Cardiac muscle cell (in vitro differentiated cells and primary cell): ENCODE measurements at regions not wholly inside any gene's neighbourhood (a gene's known extent, or its start where the extent isn't known, plus 50 kb on each side); places are given as distances from the start of the nearest gene placed in this dataset.

Source experiments
- DNase-seq, 2 donors: peaks; one replicate each; pipeline versions ENCODE4 v3.0.0 to v3.0.0-alpha.2; 2010 to 2017; ENCODE audit warnings: low read depth in 1 of 2, low spot score in 1 of 2
- H3K27ac ChIP-seq: fragments of 200-600 bp; sonication (generic); 2 replicates; pipeline ENCODE4 v1.5.1; 2016
- H3K27me3 ChIP-seq: fragments of 200-600 bp; sonication (generic); 2 replicates; pipeline ENCODE4 v1.6.0; 2016; ENCODE audit warnings: control low read depth
- H3K36me3 ChIP-seq: fragments of 200-600 bp; sonication (generic); 2 replicates; pipeline ENCODE4 v1.5.1; 2016; ENCODE audit warnings: control low read depth
- H3K4me1 ChIP-seq: fragments of 200-600 bp; sonication (generic); 2 replicates; pipeline ENCODE4 v1.8.1; 2017; ENCODE audit warnings: low read depth, mild to moderate bottlenecking, mixed run types
- H3K4me3 ChIP-seq: fragments of 200-600 bp; sonication (generic); 2 replicates; pipeline ENCODE4 v1.5.1; 2016; ENCODE audit warnings: mild to moderate bottlenecking
- H3K9me3 ChIP-seq: fragments of 200-600 bp; sonication (generic); 2 replicates; pipeline ENCODE4 v1.5.1; 2017; ENCODE audit warnings: low read depth, mild to moderate bottlenecking, control low read depth
- CTCF ChIP-seq: IDR thresholded peaks from 2 replicates; pipeline ENCODE4 v1.5.1; 2012; ENCODE audit warnings: low read depth, mild to moderate bottlenecking, low read length

- Histone ChIP-seq H3K4me3 (no peak overlapping the region), H3K4me1 (no peaks in the 10 kb centered on the region), H3K27me3 (peaks cover 1% of the 10 kb centered on the region), H3K36me3 (no peaks in the 10 kb centered on the region), H3K27ac (no peak overlapping the region), H3K9me3 (no peaks in the 10 kb centered on the region)
- no peak for DNase-seq
- no peak for TF ChIP-seq CTCF
Observed at GRCh38 chrX:776061-776460, 145.5 kb downstream of the SHOX start.

GRCh38 chrX:774536-774935, 143.9 kb downstream of the SHOX start:
- H3K27me3 ChIP-seq, result no peaks in the 10 kb centered on the region
- no peaks in the 10 kb centered on the region for H3K9me3 ChIP-seq
- no peak for DNase-seq
- H3K4me1 ChIP-seq, result no peaks in the 10 kb centered on the region
- no peaks in the 10 kb centered on the region for H3K36me3 ChIP-seq
- H3K4me3 ChIP-seq, result no peak overlapping the region
- no peak overlapping the region for H3K27ac ChIP-seq
- no peak for TF ChIP-seq CTCF

GRCh38 chrX:773292-774025, 142.9 kb downstream of the SHOX start:
- no peak overlapping the region for H3K27ac ChIP-seq
- H3K36me3 ChIP-seq, result no peaks in the 10 kb centered on the region
- no peak for TF ChIP-seq CTCF
- no peak for DNase-seq
- H3K9me3 ChIP-seq, result no peaks in the 10 kb centered on the region
- H3K4me3 ChIP-seq, result no peak overlapping the region
- no peaks in the 10 kb centered on the region for H3K4me1 ChIP-seq
- no peaks in the 10 kb centered on the region for H3K27me3 ChIP-seq

DNA sequence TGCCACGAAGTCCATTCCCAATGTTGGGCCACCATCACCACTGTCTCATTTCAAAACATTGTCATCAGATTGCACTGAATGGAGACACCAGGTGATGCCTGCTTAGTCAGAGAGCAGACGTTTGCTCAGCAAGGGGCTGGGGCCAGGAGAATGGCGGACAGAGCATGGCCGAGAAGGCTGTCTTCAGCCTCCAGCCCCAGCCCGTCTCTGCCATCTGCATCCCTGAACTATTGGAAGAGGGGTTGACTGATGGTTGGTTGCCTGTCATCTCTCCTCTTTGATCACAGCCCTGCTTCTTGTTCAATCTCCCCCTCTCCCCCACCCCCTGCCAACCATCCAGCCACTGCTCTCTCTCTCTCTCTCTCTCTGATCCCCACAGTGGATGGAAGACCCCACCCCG, 140.9 kb downstream of the SHOX start:
- no peaks in the 10 kb centered on the region for H3K27me3 ChIP-seq
- no peaks in the 10 kb centered on the region for H3K9me3 ChIP-seq
- no peak for DNase-seq
- H3K4me3 ChIP-seq, result no peak overlapping the region
- no peak for TF ChIP-seq CTCF
- no peaks in the 10 kb centered on the region for H3K4me1 ChIP-seq
- H3K27ac ChIP-seq, result no peak overlapping the region
- no peaks in the 10 kb centered on the region for H3K36me3 ChIP-seq

DNA sequence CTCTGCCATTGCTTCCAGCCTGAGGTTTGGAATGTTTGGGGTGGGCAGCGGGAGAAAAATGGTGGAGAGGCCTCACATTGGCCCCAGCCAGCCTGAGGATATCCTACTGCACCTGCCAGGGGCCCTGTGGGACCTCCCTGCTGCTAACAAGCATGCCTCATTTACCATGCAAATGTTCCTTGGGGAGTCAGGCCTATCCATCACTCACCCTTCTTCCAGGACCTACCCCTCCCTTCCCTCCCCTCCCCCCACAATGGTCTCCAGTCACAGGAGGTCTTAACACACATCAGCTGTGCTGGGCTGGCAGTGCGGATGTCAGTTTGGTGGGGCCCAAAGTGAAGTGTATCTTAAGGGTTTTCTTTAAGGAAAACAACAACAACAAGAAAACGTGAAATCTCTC, 139.2 kb downstream of the SHOX start:
- DNase-seq, result no peak
- TF ChIP-seq CTCF, result no peak
- H3K36me3 ChIP-seq, result no peaks in the 10 kb centered on the region
- no peaks in the 10 kb centered on the region for H3K4me1 ChIP-seq
- H3K27ac ChIP-seq, result no peak overlapping the region
- no peak overlapping the region for H3K4me3 ChIP-seq
- H3K9me3 ChIP-seq, result no peaks in the 10 kb centered on the region
- H3K27me3 ChIP-seq, result no peaks in the 10 kb centered on the region
